SKM-1 (cell line): ENCODE measurements at regions not wholly inside any gene's neighbourhood (a gene's known extent, or its start where the extent isn't known, plus 50 kb on each side); places are given as distances from the start of the nearest gene placed in this dataset.

Source experiments
- DNase-seq: peaks from one replicate; lab custom pipeline; 2025; ENCODE audit not compliant: unreplicated experiment; lab: John Stamatoyannopoulos, UW

DNA sequence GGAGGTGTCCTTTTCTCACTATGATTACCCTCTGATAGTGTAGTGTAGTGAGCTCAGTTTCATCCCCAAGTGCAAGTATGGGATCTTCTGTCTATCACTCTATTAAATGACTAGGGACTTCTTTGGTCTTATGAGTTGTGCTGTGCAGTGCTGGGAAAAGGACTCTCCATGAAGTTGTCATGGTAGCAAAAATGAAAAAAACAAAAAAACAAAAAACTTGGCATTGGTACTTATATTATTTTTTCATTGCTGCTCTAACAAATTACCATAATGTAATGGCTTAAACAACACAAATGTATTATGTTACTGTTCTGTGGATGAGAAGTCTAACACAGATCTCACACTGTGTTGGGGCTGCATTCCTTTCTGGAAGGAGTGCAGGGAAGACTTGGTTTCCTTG is 393.1 kb upstream of the NOVA1 start:
- no peak for DNase-seq

- DNase-seq, result no peak
Observed at GRCh38 chr14:26992403-26993115, 394.7 kb upstream of the NOVA1 start.

GRCh38 chr14:26993556-26993955 is 395.7 kb upstream of the NOVA1 start:
- no peak for DNase-seq

DNA sequence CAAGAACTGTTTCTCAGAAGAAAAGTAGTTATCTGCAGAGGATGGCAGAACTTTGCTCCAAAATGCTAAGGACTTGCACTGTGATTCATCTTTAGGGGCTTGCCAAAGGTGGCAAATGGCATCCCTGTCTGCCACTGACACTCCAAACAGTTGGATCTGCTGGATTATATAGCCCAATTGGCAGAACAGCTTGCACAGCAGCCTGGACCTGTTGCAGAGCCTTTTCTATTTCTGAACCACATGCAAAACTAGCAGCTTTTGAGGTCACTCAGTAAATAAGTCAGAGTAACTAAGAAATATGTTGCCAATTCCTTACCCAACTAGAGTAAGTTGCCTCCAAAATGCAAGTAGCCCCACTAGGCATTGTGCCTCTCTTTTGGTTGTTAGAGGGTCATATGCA is 397.5 kb upstream of the NOVA1 start:
- DNase-seq, result no peak

GRCh38 chr14:26996246-26996645 is 398.4 kb upstream of the NOVA1 start:
- no peak for DNase-seq

DNA sequence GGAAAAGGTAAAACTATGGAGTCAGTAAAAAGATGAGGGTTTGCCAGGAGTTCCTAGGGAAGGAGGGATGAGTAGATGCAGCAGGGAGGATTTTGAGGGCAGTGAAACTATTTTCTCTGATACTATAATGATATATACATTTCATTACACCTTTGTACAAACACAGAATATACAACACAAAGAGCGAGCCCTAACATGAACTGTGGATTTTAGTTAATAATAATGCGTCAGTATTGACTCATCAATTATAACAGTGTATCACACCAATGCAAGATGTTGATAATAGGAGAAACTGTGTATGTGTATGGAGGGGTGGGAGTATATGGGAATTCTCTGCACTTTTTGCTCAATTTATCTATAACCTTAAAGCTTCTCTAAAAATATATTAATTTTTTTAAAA is 404.3 kb upstream of the NOVA1 start:
- DNase-seq, result no peak

- no peak for DNase-seq
Observed at GRCh38 chr14:27006570-27006969, 408.7 kb upstream of the NOVA1 start.

- DNase-seq, result no peak
Observed at GRCh38 chr14:27008187-27008586, 410.4 kb upstream of the NOVA1 start.

DNA sequence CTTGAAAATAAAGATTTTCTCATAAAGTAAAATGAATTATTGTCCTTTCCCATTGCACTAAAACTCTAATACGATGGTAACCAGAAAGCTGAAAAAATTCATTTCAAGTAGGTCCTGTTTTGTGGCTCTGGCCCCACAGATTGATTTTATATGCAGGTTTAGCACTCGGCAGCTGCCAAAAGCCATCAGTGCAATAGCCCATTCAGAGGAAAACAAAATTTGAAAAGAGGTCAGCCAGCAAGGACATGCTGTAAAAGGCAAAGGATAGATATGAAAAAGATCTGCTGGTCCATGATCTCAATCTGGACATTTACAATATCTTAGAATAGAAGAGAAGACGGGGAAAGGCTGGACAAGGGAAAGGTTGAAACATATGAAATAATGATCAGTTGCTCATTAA is 414.8 kb upstream of the NOVA1 start:
- DNase-seq, result no peak

- no peak for DNase-seq
Observed at GRCh38 chr14:27013678-27014077, 415.8 kb upstream of the NOVA1 start.

GRCh38 chr14:27015065-27015464 is 417.2 kb upstream of the NOVA1 start:
- DNase-seq, result no peak

- no peak for DNase-seq
Observed at GRCh38 chr14:27025648-27026047, 427.8 kb upstream of the NOVA1 start.

DNA sequence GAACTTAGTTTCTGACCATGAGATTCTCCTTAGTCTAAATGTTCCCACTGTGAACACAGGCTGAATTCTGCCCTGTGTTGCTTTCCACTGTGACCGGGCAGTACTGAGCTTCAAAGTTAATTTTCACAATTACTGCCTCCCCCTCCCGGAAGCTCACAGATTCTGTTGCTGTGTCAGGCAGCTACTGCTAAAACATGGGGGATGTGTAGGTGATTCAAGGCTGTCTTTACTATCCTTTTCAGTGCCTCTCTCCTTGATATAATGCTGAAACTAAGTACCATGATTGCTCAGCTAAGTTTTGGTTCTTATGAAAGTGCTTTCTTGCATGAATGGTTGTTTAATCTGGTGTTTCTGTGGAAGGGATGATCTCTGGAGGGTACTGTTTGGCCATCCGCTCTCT is 428.3 kb upstream of the NOVA1 start:
- DNase-seq, result no peak

GRCh38 chr14:27040552-27040951 is 442.7 kb upstream of the NOVA1 start:
- no peak for DNase-seq

GRCh38 chr14:27049701-27050100 is 451.9 kb upstream of the NOVA1 start:
- DNase-seq, result no peak

- DNase-seq, result no peak
Observed at GRCh38 chr14:27050208-27050607, 452.4 kb upstream of the NOVA1 start.

- DNase-seq, result no peak
Observed at GRCh38 chr14:27056586-27056985, 458.8 kb upstream of the NOVA1 start.

DNA sequence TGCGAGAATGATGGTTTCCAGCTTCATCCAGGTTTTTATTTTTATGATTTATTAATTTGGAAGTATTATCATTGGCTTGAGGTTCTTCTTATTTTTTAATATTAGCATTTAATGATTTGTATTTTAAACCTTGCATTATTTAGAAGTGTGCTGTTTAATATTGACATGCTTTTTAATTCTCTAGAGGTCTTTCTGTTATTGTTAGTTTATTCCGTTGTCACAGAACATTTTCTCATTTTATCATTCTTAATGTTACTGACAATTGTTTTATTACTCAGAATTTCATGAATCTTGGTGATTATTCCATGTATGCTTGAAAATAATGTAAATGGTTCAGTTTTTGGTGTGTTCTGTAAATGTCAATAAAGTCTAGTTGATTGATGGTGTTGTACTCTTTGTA is 463.5 kb upstream of the NOVA1 start:
- no peak for DNase-seq

GRCh38 chr14:27063959-27064358 is 466.1 kb upstream of the NOVA1 start:
- DNase-seq, result no peak

- no peak for DNase-seq
Observed at GRCh38 chr14:27065886-27066285, 468.1 kb upstream of the NOVA1 start.

GRCh38 chr14:27067961-27068360 is 470.1 kb upstream of the NOVA1 start:
- DNase-seq, result no peak

GRCh38 chr14:27072589-27072988 is 474.8 kb upstream of the NOVA1 start:
- no peak for DNase-seq

- no peak for DNase-seq
Observed at GRCh38 chr14:27075503-27075902, 477.7 kb upstream of the NOVA1 start.
